ENCODE measurements at regions not wholly inside any gene's neighbourhood (a gene's known extent, or its start where the extent isn't known, plus 50 kb on each side); places are given as distances from the start of the nearest gene placed in this dataset.

GRCh38 chr13:47220453-47221140 is 323.7 kb upstream of the HTR2A start:
- TF ChIP-seq GATA3 (IDR thresholded peaks at IDR 0.05; ENCODE audit: low read depth, low read length) (no peak), GATA2 (IDR thresholded peaks at IDR 0.05; ENCODE audit: low read depth, low read length) (no peak)

GRCh38 chr13:47218611-47219010 is 321.8 kb upstream of the HTR2A start:
- no peak for TF ChIP-seq GATA3 (IDR thresholded peaks at IDR 0.05; ENCODE audit: low read depth, low read length)
- TF ChIP-seq GATA2 (IDR thresholded peaks at IDR 0.05; ENCODE audit: low read depth, low read length): no peak

- TF ChIP-seq GATA2 (IDR thresholded peaks at IDR 0.05; ENCODE audit: low read depth, low read length) (no peak), GATA3 (IDR thresholded peaks at IDR 0.05; ENCODE audit: low read depth, low read length) (no peak)
These were observed 319.4 kb upstream of the HTR2A start for GRCh38 chr13:47216176-47216822.

- TF ChIP-seq GATA2 (IDR thresholded peaks at IDR 0.05; ENCODE audit: low read depth, low read length): no peak
- no peak for TF ChIP-seq GATA3 (IDR thresholded peaks at IDR 0.05; ENCODE audit: low read depth, low read length)
These were observed 318.9 kb upstream of the HTR2A start for GRCh38 chr13:47215736-47216135.

- TF ChIP-seq GATA3 (IDR thresholded peaks at IDR 0.05; ENCODE audit: low read depth, low read length): no peak
- no peak for TF ChIP-seq GATA2 (IDR thresholded peaks at IDR 0.05; ENCODE audit: low read depth, low read length)
These were observed 316.2 kb upstream of the HTR2A start for GRCh38 chr13:47213047-47213446.

- TF ChIP-seq GATA3 (IDR thresholded peaks at IDR 0.05; ENCODE audit: low read depth, low read length): no peak
- no peak for TF ChIP-seq GATA2 (IDR thresholded peaks at IDR 0.05; ENCODE audit: low read depth, low read length)
These were observed 314.3 kb upstream of the HTR2A start for GRCh38 chr13:47211106-47211505.

GRCh38 chr13:47206111-47206510 is 309.3 kb upstream of the HTR2A start:
- TF ChIP-seq GATA2 (IDR thresholded peaks at IDR 0.05; ENCODE audit: low read depth, low read length) (no peak), GATA3 (IDR thresholded peaks at IDR 0.05; ENCODE audit: low read depth, low read length) (no peak)

GRCh38 chr13:47190696-47191305 is 293.9 kb upstream of the HTR2A start:
- TF ChIP-seq GATA3 (IDR thresholded peaks at IDR 0.05; ENCODE audit: low read depth, low read length): no peak
- no peak for TF ChIP-seq GATA2 (IDR thresholded peaks at IDR 0.05; ENCODE audit: low read depth, low read length)

GRCh38 chr13:47188802-47189201 is 291.9 kb upstream of the HTR2A start:
- TF ChIP-seq GATA2 (IDR thresholded peaks at IDR 0.05; ENCODE audit: low read depth, low read length) (no peak), GATA3 (IDR thresholded peaks at IDR 0.05; ENCODE audit: low read depth, low read length) (no peak)

- TF ChIP-seq GATA3 (IDR thresholded peaks at IDR 0.05; ENCODE audit: low read depth, low read length): no peak
- no peak for TF ChIP-seq GATA2 (IDR thresholded peaks at IDR 0.05; ENCODE audit: low read depth, low read length)
These were observed 289.6 kb upstream of the HTR2A start for GRCh38 chr13:47186471-47186870.

- TF ChIP-seq GATA2 (IDR thresholded peaks at IDR 0.05; ENCODE audit: low read depth, low read length) (no peak), GATA3 (IDR thresholded peaks at IDR 0.05; ENCODE audit: low read depth, low read length) (no peak)
These were observed 287.5 kb upstream of the HTR2A start for GRCh38 chr13:47184321-47184720.

- TF ChIP-seq GATA2 (IDR thresholded peaks at IDR 0.05; ENCODE audit: low read depth, low read length): no peak
- no peak for TF ChIP-seq GATA3 (IDR thresholded peaks at IDR 0.05; ENCODE audit: low read depth, low read length)
These were observed 282.5 kb upstream of the HTR2A start for GRCh38 chr13:47179321-47179720.

- TF ChIP-seq GATA3 (IDR thresholded peaks at IDR 0.05; ENCODE audit: low read depth, low read length): no peak
- no peak for TF ChIP-seq GATA2 (IDR thresholded peaks at IDR 0.05; ENCODE audit: low read depth, low read length)
These were observed 281.5 kb upstream of the HTR2A start for GRCh38 chr13:47178090-47178950.
